ENCODE measurements at regions not wholly inside any gene's neighbourhood (a gene's known extent, or its start where the extent isn't known, plus 50 kb on each side); places are given as distances from the start of the nearest gene placed in this dataset.

GRCh38 chr14:66420251-66421006, 65.7 kb upstream of the CCDC196 start:
- DNase-seq, result no peak
- Mint-ChIP-seq H3K4me1 (no peaks in the 10 kb centered on the region), H3K9me3 (peaks cover 6% of the 10 kb centered on the region), H3K27me3 (ENCODE audit: insufficient read depth) (peaks cover 7% of the 10 kb centered on the region), H3K36me3 (ENCODE audit: low read depth) (no peaks in the 10 kb centered on the region), H3K4me3 (no peak overlapping the region), H3K27ac (no peak overlapping the region)
- Histone ChIP-seq H3K27me3 (ENCODE audit: control insufficient read depth, insufficient read depth, low read length, poor library complexity, severe bottlenecking) (no peaks in the 10 kb centered on the region), H3K9ac (ENCODE audit: extremely low read depth, low read length, poor library complexity, severe bottlenecking) (no peak overlapping the region), H3K9me3 (ENCODE audit: control insufficient read depth, low read length) (peaks cover 8% of the 10 kb centered on the region), H3K36me3 (ENCODE audit: control insufficient read depth, insufficient read depth, low read length) (no peaks in the 10 kb centered on the region), H3K27ac (ENCODE audit: low read depth, low read length) (no peak overlapping the region), H3K4me1 (ENCODE audit: control insufficient read depth, insufficient read depth, low read length) (no peaks in the 10 kb centered on the region), H3K4me3 (ENCODE audit: low read length) (no peak overlapping the region)
- TF ChIP-seq, protein P1, sequence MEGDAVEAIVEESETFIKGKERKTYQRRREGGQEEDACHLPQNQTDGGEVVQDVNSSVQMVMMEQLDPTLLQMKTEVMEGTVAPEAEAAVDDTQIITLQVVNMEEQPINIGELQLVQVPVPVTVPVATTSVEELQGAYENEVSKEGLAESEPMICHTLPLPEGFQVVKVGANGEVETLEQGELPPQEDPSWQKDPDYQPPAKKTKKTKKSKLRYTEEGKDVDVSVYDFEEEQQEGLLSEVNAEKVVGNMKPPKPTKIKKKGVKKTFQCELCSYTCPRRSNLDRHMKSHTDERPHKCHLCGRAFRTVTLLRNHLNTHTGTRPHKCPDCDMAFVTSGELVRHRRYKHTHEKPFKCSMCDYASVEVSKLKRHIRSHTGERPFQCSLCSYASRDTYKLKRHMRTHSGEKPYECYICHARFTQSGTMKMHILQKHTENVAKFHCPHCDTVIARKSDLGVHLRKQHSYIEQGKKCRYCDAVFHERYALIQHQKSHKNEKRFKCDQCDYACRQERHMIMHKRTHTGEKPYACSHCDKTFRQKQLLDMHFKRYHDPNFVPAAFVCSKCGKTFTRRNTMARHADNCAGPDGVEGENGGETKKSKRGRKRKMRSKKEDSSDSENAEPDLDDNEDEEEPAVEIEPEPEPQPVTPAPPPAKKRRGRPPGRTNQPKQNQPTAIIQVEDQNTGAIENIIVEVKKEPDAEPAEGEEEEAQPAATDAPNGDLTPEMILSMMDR (conservative IDR thresholded peaks at IDR 0.05), result no peak
- 95 to 100% methylated on average over 2 of the region's 2 CpGs for WGBS, 2 experiments (ENCODE audit: insufficient coverage in 1 of 2, insufficient read length in 1 of 2)

DNA sequence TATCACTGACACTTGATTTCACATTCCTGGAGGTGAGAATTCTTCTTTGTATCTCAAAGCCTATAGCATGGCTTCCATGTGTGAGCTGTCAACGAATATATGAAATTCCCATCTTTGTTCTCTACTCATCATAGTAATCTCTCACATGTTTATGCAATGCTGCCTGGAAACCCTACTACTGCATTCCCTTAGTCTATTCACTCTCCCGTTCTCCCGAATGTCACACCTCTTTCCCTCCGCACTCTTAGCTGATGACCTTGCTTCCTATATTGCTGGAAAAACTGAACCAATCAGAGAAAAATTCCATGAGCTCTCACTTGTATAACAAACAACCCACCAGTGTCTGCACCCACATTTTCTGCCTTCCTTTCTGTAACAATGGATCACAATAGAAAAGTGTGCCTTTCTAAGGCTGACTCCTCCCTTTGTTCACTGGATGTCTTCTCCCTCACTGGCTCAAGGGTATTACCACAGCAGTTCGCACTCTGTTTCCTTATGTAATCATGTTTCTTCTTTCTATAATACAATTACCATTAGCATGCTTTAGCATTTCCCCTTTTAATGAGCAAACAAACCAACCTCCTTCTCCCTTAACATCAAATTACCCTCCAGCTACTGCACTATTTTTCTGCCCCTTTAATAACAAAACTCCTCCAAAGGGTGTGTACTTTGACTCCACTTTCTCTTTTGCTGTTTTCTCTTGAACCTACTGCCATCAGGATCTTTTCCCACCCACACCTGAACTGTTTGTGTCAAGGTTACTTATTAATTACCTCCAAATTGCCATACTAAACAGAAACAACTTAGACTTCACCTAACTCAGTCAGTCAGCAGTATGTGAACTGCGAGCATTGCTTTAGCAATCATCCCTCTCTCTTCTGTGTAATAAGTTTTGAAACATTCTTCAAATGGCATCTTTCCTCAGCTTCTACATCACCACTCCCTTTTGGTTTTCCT, 63.9 kb upstream of the CCDC196 start:
- H3K4me1 ChIP-seq (ENCODE audit: control insufficient read depth, insufficient read depth, low read length), result peaks cover 6% of the 10 kb centered on the region
- no peak overlapping the region for H3K9ac ChIP-seq (ENCODE audit: extremely low read depth, low read length, poor library complexity, severe bottlenecking)
- H3K27me3 ChIP-seq (ENCODE audit: control insufficient read depth, insufficient read depth, low read length, poor library complexity, severe bottlenecking), result no peaks in the 10 kb centered on the region
- Mint-ChIP-seq H3K4me1 (no peaks in the 10 kb centered on the region), H3K4me3 (no peak overlapping the region), H3K27ac (no peak overlapping the region), H3K36me3 (ENCODE audit: low read depth) (no peaks in the 10 kb centered on the region), H3K27me3 (ENCODE audit: insufficient read depth) (no peaks in the 10 kb centered on the region), H3K9me3 (no peaks in the 10 kb centered on the region)
- no peak overlapping the region for H3K4me3 ChIP-seq (ENCODE audit: low read length)
- H3K36me3 ChIP-seq (ENCODE audit: control insufficient read depth, insufficient read depth, low read length), result no peaks in the 10 kb centered on the region
- TF ChIP-seq, protein P1 (conservative IDR thresholded peaks at IDR 0.05), result no peak
- H3K9me3 ChIP-seq (ENCODE audit: control insufficient read depth, low read length), result no peaks in the 10 kb centered on the region
- no peak for DNase-seq
- 88 to 91% methylated on average over 6 of the region's 6 CpGs for WGBS, 2 experiments (ENCODE audit: insufficient coverage in 1 of 2, insufficient read length in 1 of 2)
- no peak overlapping the region for H3K27ac ChIP-seq (ENCODE audit: low read depth, low read length)

- Mint-ChIP-seq H3K27me3 (ENCODE audit: insufficient read depth) (no peaks in the 10 kb centered on the region), H3K36me3 (ENCODE audit: low read depth) (no peaks in the 10 kb centered on the region), H3K4me3 (no peak overlapping the region), H3K4me1 (no peaks in the 10 kb centered on the region), H3K27ac (no peak overlapping the region), H3K9me3 (no peaks in the 10 kb centered on the region)
- 88 to 94% methylated on average over 4 to 5 of the region's 5 CpGs for WGBS, 2 experiments (ENCODE audit: insufficient coverage in 1 of 2, insufficient read length in 1 of 2)
- Histone ChIP-seq H3K9ac (ENCODE audit: extremely low read depth, low read length, poor library complexity, severe bottlenecking) (no peak overlapping the region), H3K9me3 (ENCODE audit: control insufficient read depth, low read length) (no peaks in the 10 kb centered on the region), H3K36me3 (ENCODE audit: control insufficient read depth, insufficient read depth, low read length) (no peaks in the 10 kb centered on the region), H3K27ac (ENCODE audit: low read depth, low read length) (no peak overlapping the region), H3K27me3 (ENCODE audit: control insufficient read depth, insufficient read depth, low read length, poor library complexity, severe bottlenecking) (no peaks in the 10 kb centered on the region), H3K4me3 (ENCODE audit: low read length) (no peak overlapping the region), H3K4me1 (ENCODE audit: control insufficient read depth, insufficient read depth, low read length) (peaks cover 6% of the 10 kb centered on the region)
- no peak for DNase-seq
- TF ChIP-seq, protein P1 (conservative IDR thresholded peaks at IDR 0.05), result no peak
Observed at GRCh38 chr14:66425402-66425801, 60.8 kb upstream of the CCDC196 start.

All from endodermal cell (in vitro differentiated cells).